DOHH2 (cell line): ENCODE measurements at regions not wholly inside any gene's neighbourhood (a gene's known extent, or its start where the extent isn't known, plus 50 kb on each side); places are given as distances from the start of the nearest gene placed in this dataset.

ENCODE experiments used
- CTCF ChIP-seq: fragments of 200-600 bp; sonication (generic); IDR thresholded peaks from one replicate; pipeline ENCODE4 v1.5.1; 2014; ENCODE audit warnings: antibody characterized with exemption, mild to moderate bottlenecking, low read depth, low read length; ENCODE audit not compliant: poor library complexity, severe bottlenecking
- EZH2phosphoT487 ChIP-seq: fragments of 200-600 bp; sonication (generic); IDR thresholded peaks from 2 replicates; pipeline ENCODE4 v1.6.1; 2017; ENCODE audit warnings: borderline replicate concordance, mild to moderate bottlenecking, antibody characterized with exemption, low read length, moderate library complexity, mixed read lengths

DNA sequence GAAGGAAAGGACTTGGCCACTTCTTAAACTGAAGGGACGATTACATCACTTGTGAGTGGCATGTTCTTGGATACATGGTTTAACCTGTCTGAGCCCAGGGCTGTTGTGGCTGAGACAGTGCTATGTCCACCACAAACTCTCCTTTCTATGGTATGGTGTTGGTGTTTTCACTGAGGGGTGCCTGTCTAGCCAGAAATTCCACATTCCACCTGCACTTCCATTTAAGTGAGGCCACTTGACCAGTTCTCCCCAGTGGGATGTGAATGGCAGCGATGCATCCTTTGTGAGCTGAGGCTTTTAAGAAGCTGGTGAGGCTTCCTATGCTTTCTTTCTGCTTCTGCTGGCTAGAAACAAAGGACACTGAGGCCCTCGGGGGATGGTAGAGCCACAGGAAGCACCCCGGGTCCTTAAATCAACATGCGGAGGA is 151.4 kb upstream of the CHD6 start:
- no peak for TF ChIP-seq EZH2phosphoT487
- TF ChIP-seq CTCF, result no peak
